HCT116 (cell line): ENCODE measurements at regions not wholly inside any gene's neighbourhood (a gene's known extent, or its start where the extent isn't known, plus 50 kb on each side); places are given as distances from the start of the nearest gene placed in this dataset.
"Not testable (repeated sequence)": the region's sequence is repeated elsewhere in the genome, so short reads cannot be mapped to it uniquely, and the experiment has no call there.

ENCODE experiments used
- ATAC-seq: fragments of 200-7000 bp; cut with Tn5 transposase; 2 replicates; pipeline ENCODE4 v1.9.1; 2020; ENCODE audit warnings: mild to moderate bottlenecking, moderate library complexity
- BruUV-seq: library from RNA; stranded (reverse); fragments of 400-500 nt; replicated peaks from 2 replicates; lab custom pipeline; 2021; lab: Mats Ljungman, UMichigan
- CTCF ChIA-PET: fragments of 300-600 bp; sonication (Branson Sonifier 250); formaldehyde crosslinking; loops from one replicate; lab custom pipeline; 2021; ENCODE audit warnings: antibody characterized with exemption; lab: Charles Lee
- POLR2A ChIA-PET: fragments of 300-600, 350-600 bp; sonication (Branson Sonifier 250); formaldehyde crosslinking; loops from one replicate; lab custom pipeline; 2021; ENCODE audit warnings: antibody characterized with exemption; lab: Charles Lee
- RAD21 ChIA-PET, 2 experiments: fragments of 300-600 bp; sonication (Branson Sonifier 250); formaldehyde crosslinking; loops; one replicate each; lab custom pipeline; 2023; ENCODE audit warnings: low total read pairs in 2 of 2; ENCODE audit not compliant: uncharacterized antibody in 2 of 2, unreplicated experiment in 2 of 2, low non-redundant PET in 1 of 2; lab: Charles Lee
- DNase-seq: peaks from one replicate; pipeline ENCODE4 v3.0.0-alpha.2; 2010; ENCODE audit warnings: low read depth, low spot score
- H2AFZ ChIP-seq: fragments of 200-600 bp; shearing (Covaris generic), sonication (generic); 2 replicates; pipeline ENCODE4 v1.6.1; 2017; ENCODE audit warnings: low read depth, mixed run types, mixed read lengths, antibody characterized with exemption, low read length; ENCODE audit not compliant: poor library complexity, severe bottlenecking
- H3K27ac ChIP-seq: 2 replicates; pipeline ENCODE4 v1.5.1; 2012; ENCODE audit warnings: low read depth, low read length
- H3K27me3 ChIP-seq: fragments of 200-600 bp; sonication (generic); 2 replicates; pipeline ENCODE4 v1.6.1; 2016; ENCODE audit warnings: mixed run types, low read length, mixed read lengths; ENCODE audit not compliant: insufficient read depth
- H3K36me3 ChIP-seq, 2 experiments: fragments of 200-500 bp in 1 of 2; fragments of 200-600 bp in 1 of 2; sonication (Bioruptor generic) in 1 of 2; sonication (generic) in 1 of 2; 2 replicates each; pipeline versions ENCODE4 v1.5.1 to v1.6.1; 2014 to 2016; ENCODE audit warnings: low read length in 2 of 2, inconsistent platforms in 1 of 2, mixed read lengths in 1 of 2, mixed run types in 1 of 2; ENCODE audit not compliant: insufficient read depth in 2 of 2, control insufficient read depth in 1 of 2
- H3K4me1 ChIP-seq, 2 experiments: fragments of 200-600 bp in 1 of 2; sonication (generic) in 1 of 2; 2 replicates each; pipeline versions ENCODE4 v1.5.1 to v1.6.1; 2012 to 2017; ENCODE audit warnings: low read length in 2 of 2, inconsistent platforms in 1 of 2, mild to moderate bottlenecking in 1 of 2, mixed read lengths in 1 of 2, mixed run types in 1 of 2, moderate library complexity in 1 of 2; ENCODE audit not compliant: insufficient read depth in 2 of 2, control insufficient read depth in 1 of 2
- H3K4me2 ChIP-seq: fragments of 200-600 bp; sonication (generic); 2 replicates; pipeline ENCODE4 v1.6.1; 2017; ENCODE audit warnings: mixed run types, low read length, mixed read lengths
- H3K4me3 ChIP-seq, 2 experiments: fragments of 200-600 bp in 1 of 2; sonication (generic) in 1 of 2; replicated peaks in 1 of 2; 2 replicates each; pipeline ENCODE4 v1.5.1; 2011 to 2016; ENCODE audit warnings: low read length in 2 of 2, control low read depth in 1 of 2, low read depth in 1 of 2, mild to moderate bottlenecking in 1 of 2, mixed read lengths in 1 of 2, mixed run types in 1 of 2
- H3K79me2 ChIP-seq: fragments of 200-600 bp; sonication (generic); 2 replicates; pipeline ENCODE4 v1.6.1; 2017; ENCODE audit warnings: mild to moderate bottlenecking, mixed run types, low read length, moderate library complexity, mixed read lengths; ENCODE audit not compliant: insufficient read depth
- H3K9ac ChIP-seq: fragments of 200-600 bp; sonication (generic); 2 replicates; pipeline ENCODE4 v1.6.1; 2016; ENCODE audit warnings: low read length, mixed read lengths
- H3K9me2 ChIP-seq: fragments of 200-600 bp; sonication (generic), shearing (Covaris generic); 2 replicates; pipeline ENCODE4 v1.6.1; 2017; ENCODE audit warnings: mixed run types, mild to moderate bottlenecking, moderate library complexity; ENCODE audit not compliant: insufficient read depth
- H3K9me3 ChIP-seq, 2 experiments: fragments of 200-500 bp in 1 of 2; fragments of 200-600 bp in 1 of 2; sonication (Bioruptor generic) in 1 of 2; sonication (generic) in 1 of 2; 2 replicates each; pipeline ENCODE4 v1.6.1; 2014 to 2017; ENCODE audit warnings: low read length in 2 of 2, mixed read lengths in 2 of 2, inconsistent platforms in 1 of 2, low read depth in 1 of 2, mild to moderate bottlenecking in 1 of 2, mixed run types in 1 of 2, moderate library complexity in 1 of 2; ENCODE audit not compliant: control insufficient read depth in 1 of 2, insufficient read depth in 1 of 2
- H4K20me1 ChIP-seq: fragments of 200-600 bp; sonication (generic), shearing (Covaris generic); 2 replicates; pipeline ENCODE4 v1.6.1; 2017; ENCODE audit warnings: mixed run types, mild to moderate bottlenecking, moderate library complexity; ENCODE audit not compliant: insufficient read depth
- CBX3 ChIP-seq: IDR thresholded peaks from 2 replicates; pipeline ENCODE4 v1.6.1; 2012; ENCODE audit warnings: low read depth
- EZH2phosphoT487 ChIP-seq: fragments of 200-600 bp; IDR thresholded peaks from 2 replicates; pipeline ENCODE4 v1.6.1; 2018; ENCODE audit warnings: antibody characterized with exemption, borderline replicate concordance
- ZNF274 ChIP-seq: fragments of 200-500 bp; sonication (Bioruptor generic); IDR thresholded peaks from 2 replicates; pipeline ENCODE4 v1.6.1; 2014; ENCODE audit warnings: mild to moderate bottlenecking, low read depth, low read length, inconsistent platforms
- intact Hi-C: fragments of 100-400 bp; cut with micrococcal nuclease; formaldehyde crosslinking; loops from 2 replicates; pipeline ENCODE4 v1.10.0; 2022
- TF ChIP-seq, protein P1 (sequence below): IDR thresholded peaks from 2 replicates; pipeline ENCODE4 v1.6.1; 2011; ENCODE audit warnings: mild to moderate bottlenecking, low read length, moderate library complexity; ENCODE audit not compliant: insufficient replicate concordance; ENCODE audit errors: extremely low read depth

DNA sequence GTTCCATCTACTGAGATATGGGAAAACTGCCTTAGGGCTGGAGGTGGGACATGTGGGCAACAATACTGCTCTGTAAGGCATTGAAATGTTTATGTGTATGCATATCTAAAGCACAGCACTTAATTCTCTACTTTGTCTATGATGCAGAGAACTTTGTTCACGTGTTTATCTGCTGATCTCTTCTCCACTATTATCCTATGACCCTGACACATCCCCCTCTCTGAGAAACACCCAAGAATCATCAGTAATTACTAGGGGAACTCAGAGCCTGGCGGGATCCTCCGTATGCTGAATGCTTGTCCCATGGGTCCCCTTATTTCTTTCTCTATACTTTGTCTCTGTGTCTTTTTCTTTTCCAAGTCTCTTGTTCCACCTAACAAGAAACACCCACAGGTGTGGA, 63.8 kb downstream of the OR4A15 start:
- H3K79me2 ChIP-seq, CTCF ChIA-PET, ATAC-seq: not testable (repeated sequence)

DNA sequence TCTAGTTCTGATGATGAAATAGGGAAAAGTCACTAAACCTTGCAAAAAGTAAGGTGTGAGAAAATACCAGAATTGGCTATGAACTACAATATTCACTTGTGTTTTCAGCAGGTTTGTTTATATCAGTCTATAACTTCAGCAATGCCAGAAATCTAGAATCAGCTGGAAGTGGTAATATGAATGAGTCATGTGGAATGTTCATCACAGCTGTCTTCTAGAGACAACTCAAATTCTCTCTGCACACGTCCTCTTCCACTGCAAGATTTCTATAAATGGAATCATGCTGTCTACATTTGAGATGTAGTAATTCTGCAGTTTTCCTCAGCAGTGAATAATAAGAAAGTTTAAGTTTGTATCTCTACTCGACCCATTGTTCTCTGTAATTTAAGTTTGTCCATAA, 89.9 kb downstream of the OR4A15 start:
- no peak overlapping the region for H3K27ac ChIP-seq
- no peaks in the 10 kb centered on the region for H3K27me3 ChIP-seq
- H3K9ac ChIP-seq: no peak overlapping the region
- no peak overlapping the region for H3K4me2 ChIP-seq
- BruUV-seq: no TSS peak
- no peaks in the 10 kb centered on the region for H3K36me3 ChIP-seq
- no peaks in the 10 kb centered on the region for H4K20me1 ChIP-seq
- POLR2A ChIA-PET: no interaction called here
- H3K79me2 ChIP-seq: no peaks in the 10 kb centered on the region
- ATAC-seq (no peak), DNase-seq (no peak)
- no peak overlapping the region for H2AFZ ChIP-seq
- CTCF ChIA-PET: no interaction called here
- H3K4me3 ChIP-seq: no peak overlapping the region
- H3K9me2 ChIP-seq: no peaks in the 10 kb centered on the region
- intact Hi-C loops: no loop called here
- RAD21 ChIA-PET: no interaction called here
- H3K9me3 ChIP-seq: peaks cover 0 to 11% of the 10 kb centered on the region in 2 experiments; a peak in 1 of 4 replicates
- no peaks in the 10 kb centered on the region for H3K4me1 ChIP-seq
- TF ChIP-seq, protein P1, sequence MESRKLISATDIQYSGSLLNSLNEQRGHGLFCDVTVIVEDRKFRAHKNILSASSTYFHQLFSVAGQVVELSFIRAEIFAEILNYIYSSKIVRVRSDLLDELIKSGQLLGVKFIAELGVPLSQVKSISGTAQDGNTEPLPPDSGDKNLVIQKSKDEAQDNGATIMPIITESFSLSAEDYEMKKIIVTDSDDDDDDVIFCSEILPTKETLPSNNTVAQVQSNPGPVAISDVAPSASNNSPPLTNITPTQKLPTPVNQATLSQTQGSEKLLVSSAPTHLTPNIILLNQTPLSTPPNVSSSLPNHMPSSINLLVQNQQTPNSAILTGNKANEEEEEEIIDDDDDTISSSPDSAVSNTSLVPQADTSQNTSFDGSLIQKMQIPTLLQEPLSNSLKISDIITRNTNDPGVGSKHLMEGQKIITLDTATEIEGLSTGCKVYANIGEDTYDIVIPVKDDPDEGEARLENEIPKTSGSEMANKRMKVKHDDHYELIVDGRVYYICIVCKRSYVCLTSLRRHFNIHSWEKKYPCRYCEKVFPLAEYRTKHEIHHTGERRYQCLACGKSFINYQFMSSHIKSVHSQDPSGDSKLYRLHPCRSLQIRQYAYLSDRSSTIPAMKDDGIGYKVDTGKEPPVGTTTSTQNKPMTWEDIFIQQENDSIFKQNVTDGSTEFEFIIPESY: no peak
- no peak for TF ChIP-seq EZH2phosphoT487
- TF ChIP-seq CBX3: no peak
- TF ChIP-seq ZNF274: no peak

More for the DNA sequence above, 63.8 kb downstream of the OR4A15 start:
- H3K27ac ChIP-seq, H3K9ac ChIP-seq, H2AFZ ChIP-seq, H3K4me3 ChIP-seq, BruUV-seq, RAD21 ChIA-PET, H3K4me1 ChIP-seq, POLR2A ChIA-PET, H3K36me3 ChIP-seq, DNase-seq, H4K20me1 ChIP-seq, H3K4me2 ChIP-seq, H3K9me3 ChIP-seq, H3K27me3 ChIP-seq, H3K9me2 ChIP-seq: not testable (repeated sequence)
- intact Hi-C loops: loop anchor here (5.0 kb wide), 1 partner anchor 106 kb away; no protein-coding TSS in a partner anchor

GRCh38 chr11:55459871-55460270, 92.1 kb downstream of the OR4A15 start:
- BruUV-seq, CTCF ChIA-PET, H3K9me2 ChIP-seq, H3K4me2 ChIP-seq, POLR2A ChIA-PET, H3K9me3 ChIP-seq, H3K4me1 ChIP-seq, H2AFZ ChIP-seq, H3K9ac ChIP-seq, H3K27ac ChIP-seq, RAD21 ChIA-PET, DNase-seq, H3K36me3 ChIP-seq, H3K27me3 ChIP-seq, H3K4me3 ChIP-seq, ATAC-seq, H4K20me1 ChIP-seq, intact Hi-C loops, H3K79me2 ChIP-seq: not testable (repeated sequence)
